Hepatocyte (in vitro differentiated cells): ENCODE measurements at regions not wholly inside any gene's neighbourhood (a gene's known extent, or its start where the extent isn't known, plus 50 kb on each side); places are given as distances from the start of the nearest gene placed in this dataset.

Source experiments
- CTCF ChIP-seq: fragments of 200-600 bp; sonication (generic); IDR thresholded peaks from 2 replicates; pipeline ENCODE4 v1.5.1; 2016; ENCODE audit warnings: antibody characterized with exemption, mild to moderate bottlenecking; ENCODE audit not compliant: poor library complexity
- EZH2 ChIP-seq: fragments of 200-600 bp; sonication (generic); IDR thresholded peaks from 2 replicates; pipeline ENCODE4 v1.6.1; 2016; ENCODE audit warnings: antibody characterized with exemption, mild to moderate bottlenecking, borderline replicate concordance

DNA sequence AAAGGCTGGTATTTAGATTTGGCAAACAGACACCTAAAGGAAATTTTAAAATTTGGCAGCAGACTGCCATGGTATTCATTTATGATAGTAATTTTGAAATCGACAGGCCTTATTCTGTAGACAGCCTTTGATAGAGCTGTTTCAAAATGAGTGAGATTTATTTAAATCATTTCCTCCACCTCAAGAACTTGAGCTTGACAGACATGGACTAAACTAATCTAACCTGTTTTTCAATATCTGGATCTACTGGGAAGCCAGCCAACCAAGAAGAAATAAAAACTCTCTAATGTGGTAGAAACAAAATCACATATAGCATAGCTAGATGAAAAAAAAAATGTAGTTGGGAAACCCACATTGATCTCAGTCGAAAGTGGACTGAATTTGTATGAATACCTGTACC is 56.9 kb upstream of the RASA1 start:
- TF ChIP-seq CTCF (no peak), EZH2 (no peak)
